ENCODE measurements at regions not wholly inside any gene's neighbourhood (a gene's known extent, or its start where the extent isn't known, plus 50 kb on each side); places are given as distances from the start of the nearest gene placed in this dataset.

DNA sequence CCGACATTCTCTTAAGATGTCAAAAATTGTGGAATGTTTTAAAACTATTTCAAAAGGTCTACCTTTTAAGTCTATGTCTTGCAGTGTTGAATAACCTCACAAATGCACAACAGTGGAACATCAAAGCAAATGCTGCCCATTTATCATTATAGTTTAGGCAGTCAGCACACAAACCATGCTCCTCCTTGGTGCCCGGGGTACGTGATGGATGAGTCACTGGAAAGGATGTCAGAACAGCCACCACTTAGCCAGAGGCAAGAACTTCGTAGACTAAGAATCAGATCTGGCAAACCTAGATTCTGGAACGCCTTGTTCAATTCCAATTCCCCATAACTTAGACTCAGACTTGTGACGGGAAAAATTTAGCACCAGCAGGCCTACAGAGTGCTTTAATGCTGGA, 343.6 kb downstream of the FGF9 start:
- H3K4me1 ChIP-seq: no peaks in the 10 kb centered on the region
- no peaks in the 10 kb centered on the region for H3K27me3 ChIP-seq
- H3K4me3 ChIP-seq: no peak overlapping the region
- no peak overlapping the region for H3K27ac ChIP-seq
- WGBS, 4 donors: 63 to 68% (median 66%) methylated on average over 6 of the region's 6 CpGs
- no peak for TF ChIP-seq POLR2A (IDR thresholded peaks at IDR 0.05)
- TF ChIP-seq, protein P1, sequence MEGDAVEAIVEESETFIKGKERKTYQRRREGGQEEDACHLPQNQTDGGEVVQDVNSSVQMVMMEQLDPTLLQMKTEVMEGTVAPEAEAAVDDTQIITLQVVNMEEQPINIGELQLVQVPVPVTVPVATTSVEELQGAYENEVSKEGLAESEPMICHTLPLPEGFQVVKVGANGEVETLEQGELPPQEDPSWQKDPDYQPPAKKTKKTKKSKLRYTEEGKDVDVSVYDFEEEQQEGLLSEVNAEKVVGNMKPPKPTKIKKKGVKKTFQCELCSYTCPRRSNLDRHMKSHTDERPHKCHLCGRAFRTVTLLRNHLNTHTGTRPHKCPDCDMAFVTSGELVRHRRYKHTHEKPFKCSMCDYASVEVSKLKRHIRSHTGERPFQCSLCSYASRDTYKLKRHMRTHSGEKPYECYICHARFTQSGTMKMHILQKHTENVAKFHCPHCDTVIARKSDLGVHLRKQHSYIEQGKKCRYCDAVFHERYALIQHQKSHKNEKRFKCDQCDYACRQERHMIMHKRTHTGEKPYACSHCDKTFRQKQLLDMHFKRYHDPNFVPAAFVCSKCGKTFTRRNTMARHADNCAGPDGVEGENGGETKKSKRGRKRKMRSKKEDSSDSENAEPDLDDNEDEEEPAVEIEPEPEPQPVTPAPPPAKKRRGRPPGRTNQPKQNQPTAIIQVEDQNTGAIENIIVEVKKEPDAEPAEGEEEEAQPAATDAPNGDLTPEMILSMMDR (IDR thresholded peaks at IDR 0.05): no peak
- intact Hi-C loops (cut with DNase I): no loop called here
- H3K36me3 ChIP-seq: no peaks in the 10 kb centered on the region
- ATAC-seq: no peak
- no peak for DNase-seq
- H3K9me3 ChIP-seq: peaks cover 0 to 8% (median 0%) of the 10 kb centered on the region in 12 donors

DNA sequence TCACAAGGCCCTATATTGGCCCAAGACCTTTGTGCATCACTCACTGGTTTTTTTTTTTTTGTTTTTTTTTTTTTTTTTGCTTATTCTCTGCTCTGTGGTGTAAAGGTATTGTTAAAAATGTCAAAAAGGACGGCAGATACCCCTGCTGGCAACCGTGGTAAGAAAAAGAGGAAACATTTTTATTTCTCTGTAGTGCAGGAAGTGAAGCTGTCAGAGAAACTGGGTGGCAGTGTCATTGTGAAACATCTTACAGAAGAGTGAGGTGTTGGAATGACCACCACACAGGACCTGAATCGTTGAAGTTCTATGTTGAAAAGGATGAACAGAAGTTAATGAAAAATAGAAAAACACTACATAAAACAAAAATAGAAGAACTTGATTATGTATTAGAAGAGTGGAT, 346.4 kb downstream of the FGF9 start:
- Histone ChIP-seq H3K4me3 (no peak overlapping the region), H3K27ac (no peak overlapping the region), H3K36me3 (no peaks in the 10 kb centered on the region), H3K27me3 (no peaks in the 10 kb centered on the region), H3K9me3 (peaks cover 0 to 8% (median 0%) of the 10 kb centered on the region in 12 donors), H3K4me1 (no peaks in the 10 kb centered on the region)
- no peak for DNase-seq
- intact Hi-C loops (cut with DNase I): no loop called here
- WGBS, 4 donors: 59 to 68% (median 63%) methylated on average over 3 of the region's 3 CpGs
- no peak for ATAC-seq
- TF ChIP-seq, protein P1 (IDR thresholded peaks at IDR 0.05): no peak
- TF ChIP-seq POLR2A (IDR thresholded peaks at IDR 0.05): no peak

DNA sequence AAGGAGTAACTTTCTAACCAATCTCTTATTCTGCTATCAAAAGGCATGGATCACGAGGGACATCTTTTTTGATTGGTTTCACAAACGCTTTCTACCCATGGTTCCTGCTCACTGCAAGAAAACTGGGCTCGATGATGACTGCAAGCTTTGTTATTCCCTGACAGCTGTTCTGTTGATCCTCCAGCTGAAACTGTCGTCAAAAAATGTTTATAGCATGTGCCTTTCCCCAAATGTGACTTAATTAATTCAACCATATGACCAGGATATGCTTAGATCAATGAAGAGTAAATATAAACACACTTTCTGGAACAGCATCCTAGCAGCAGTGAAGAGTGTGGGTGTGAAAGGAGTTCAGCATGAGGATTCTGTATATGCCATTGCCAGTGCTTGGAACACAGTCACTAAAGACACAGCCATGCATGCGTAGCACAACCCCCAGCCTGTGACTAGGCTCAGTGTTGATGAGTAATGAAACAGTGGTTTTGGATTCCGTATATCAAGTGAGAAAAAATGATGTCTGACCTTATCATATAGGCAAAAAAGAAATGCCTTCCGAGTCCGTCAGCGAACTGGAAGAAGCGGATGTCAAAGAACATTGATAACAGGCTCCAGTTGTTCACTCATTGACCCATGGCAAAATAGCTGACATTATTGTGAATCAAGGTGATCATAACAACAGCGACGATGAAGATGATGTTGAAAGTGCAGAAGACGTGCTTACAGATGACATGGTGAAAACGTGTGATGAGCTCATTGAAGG, 347.4 kb downstream of the FGF9 start:
- no peak overlapping the region for H3K4me3 ChIP-seq
- ATAC-seq: no peak
- DNase-seq: no peak
- H3K4me1 ChIP-seq: no peaks in the 10 kb centered on the region
- 75 to 83% (median 80%) methylated on average over 14 of the region's 14 CpGs for WGBS, 4 donors
- H3K27me3 ChIP-seq: no peaks in the 10 kb centered on the region
- no peak overlapping the region for H3K27ac ChIP-seq
- TF ChIP-seq, protein P1 (IDR thresholded peaks at IDR 0.05): no peak
- TF ChIP-seq POLR2A (IDR thresholded peaks at IDR 0.05): no peak
- intact Hi-C loops (cut with DNase I): no loop called here
- H3K9me3 ChIP-seq: peaks cover 0 to 8% (median 0%) of the 10 kb centered on the region in 12 donors
- H3K36me3 ChIP-seq: no peaks in the 10 kb centered on the region

DNA sequence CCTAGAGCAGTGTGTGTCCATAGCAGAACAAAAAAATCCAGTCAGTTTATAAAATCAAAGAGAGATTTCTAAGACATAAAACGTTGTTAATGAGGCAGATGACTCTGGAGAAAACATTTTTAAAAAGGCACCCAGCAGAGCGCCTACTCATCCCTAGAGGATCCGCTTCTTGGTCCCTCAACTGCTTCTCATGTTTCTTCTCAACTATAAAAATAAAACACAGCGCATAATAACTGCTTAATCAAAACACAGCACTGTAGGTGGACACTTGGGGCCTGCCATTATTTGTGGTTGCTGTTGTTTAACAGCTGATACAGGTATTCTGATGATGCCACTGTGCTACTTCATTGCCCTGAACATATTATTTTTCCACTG, 347.9 kb downstream of the FGF9 start:
- Histone ChIP-seq H3K36me3 (no peaks in the 10 kb centered on the region), H3K4me1 (no peaks in the 10 kb centered on the region), H3K4me3 (no peak overlapping the region), H3K27ac (no peak overlapping the region), H3K27me3 (no peaks in the 10 kb centered on the region), H3K9me3 (peaks cover 0 to 8% (median 0%) of the 10 kb centered on the region in 12 donors)
- WGBS, 4 donors: 86 to 91% (median 89%) methylated on average over 4 of the region's 4 CpGs
- ATAC-seq (no peak), DNase-seq (no peak)
- intact Hi-C loops (cut with DNase I): no loop called here
- no peak for TF ChIP-seq POLR2A (IDR thresholded peaks at IDR 0.05)
- TF ChIP-seq, protein P1 (IDR thresholded peaks at IDR 0.05): no peak
